LNCAP (cell line): ENCODE measurements at regions not wholly inside any gene's neighbourhood (a gene's known extent, or its start where the extent isn't known, plus 50 kb on each side); places are given as distances from the start of the nearest gene placed in this dataset.

Experiments used
- TF ChIP-seq, protein P1 (sequence below): fragments of 450-650 bp; IDR thresholded peaks from 2 replicates; pipeline ENCODE4 v1.5.1; 2017; ENCODE audit warnings: mild to moderate bottlenecking

- TF ChIP-seq, protein P1, sequence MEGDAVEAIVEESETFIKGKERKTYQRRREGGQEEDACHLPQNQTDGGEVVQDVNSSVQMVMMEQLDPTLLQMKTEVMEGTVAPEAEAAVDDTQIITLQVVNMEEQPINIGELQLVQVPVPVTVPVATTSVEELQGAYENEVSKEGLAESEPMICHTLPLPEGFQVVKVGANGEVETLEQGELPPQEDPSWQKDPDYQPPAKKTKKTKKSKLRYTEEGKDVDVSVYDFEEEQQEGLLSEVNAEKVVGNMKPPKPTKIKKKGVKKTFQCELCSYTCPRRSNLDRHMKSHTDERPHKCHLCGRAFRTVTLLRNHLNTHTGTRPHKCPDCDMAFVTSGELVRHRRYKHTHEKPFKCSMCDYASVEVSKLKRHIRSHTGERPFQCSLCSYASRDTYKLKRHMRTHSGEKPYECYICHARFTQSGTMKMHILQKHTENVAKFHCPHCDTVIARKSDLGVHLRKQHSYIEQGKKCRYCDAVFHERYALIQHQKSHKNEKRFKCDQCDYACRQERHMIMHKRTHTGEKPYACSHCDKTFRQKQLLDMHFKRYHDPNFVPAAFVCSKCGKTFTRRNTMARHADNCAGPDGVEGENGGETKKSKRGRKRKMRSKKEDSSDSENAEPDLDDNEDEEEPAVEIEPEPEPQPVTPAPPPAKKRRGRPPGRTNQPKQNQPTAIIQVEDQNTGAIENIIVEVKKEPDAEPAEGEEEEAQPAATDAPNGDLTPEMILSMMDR, result no peak
Observed at GRCh38 chr12:115343601-115344000, 659.6 kb upstream of the TBX3 start.

GRCh38 chr12:115343008-115343407 is 659.0 kb upstream of the TBX3 start:
- TF ChIP-seq, protein P1, result no peak

GRCh38 chr12:115341442-115341841 is 657.5 kb upstream of the TBX3 start:
- TF ChIP-seq, protein P1, result no peak

- TF ChIP-seq, protein P1, result no peak
Observed at GRCh38 chr12:115338566-115339294, 654.8 kb upstream of the TBX3 start.

GRCh38 chr12:115337693-115338543 is 653.9 kb upstream of the TBX3 start:
- TF ChIP-seq, protein P1, result no peak

DNA sequence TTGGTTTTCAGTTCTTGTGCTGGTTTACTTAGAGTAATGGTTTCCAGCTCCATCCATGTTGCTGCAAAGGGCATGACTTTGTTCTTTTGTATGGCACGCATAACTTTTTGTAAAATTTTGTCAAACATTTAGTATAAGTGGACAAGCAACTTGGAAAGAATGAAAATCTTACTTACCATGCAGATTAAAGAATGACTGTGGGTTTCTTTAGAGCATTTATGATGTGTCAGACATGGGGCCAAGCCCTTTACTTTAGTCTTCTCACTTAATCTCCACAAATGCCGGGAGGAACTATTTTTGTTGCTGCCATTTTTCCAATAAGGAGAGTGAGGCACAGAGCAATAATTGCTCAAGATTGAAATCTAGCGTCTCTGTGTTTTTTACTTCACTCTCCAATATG is 652.5 kb upstream of the TBX3 start:
- TF ChIP-seq, protein P1, result no peak

- TF ChIP-seq, protein P1, result no peak
Observed at GRCh38 chr12:115335594-115335993, 651.6 kb upstream of the TBX3 start.
